Esophagus muscularis mucosa (tissue), 4 donors: ENCODE measurements at regions not wholly inside any gene's neighbourhood (a gene's known extent, or its start where the extent isn't known, plus 50 kb on each side); places are given as distances from the start of the nearest gene placed in this dataset.

Experiments used
- DNase-seq: peaks from one replicate; pipeline ENCODE4 v3.0.0-alpha.2; 2017; ENCODE audit errors: extremely low spot score
- H3K27ac ChIP-seq, 4 donors: fragments of 200-600 bp; sonication (generic); replicated peaks in 1 of 4; 1 replicate in 3 of 4; 2 replicates in 1 of 4; pipeline ENCODE4 v1.5.1; 2016 to 2019; ENCODE audit warnings: mild to moderate bottlenecking in 1 of 4
- H3K27me3 ChIP-seq, 4 donors: fragments of 200-600 bp; sonication (generic); one replicate each; pipeline versions ENCODE4 v1.5.1 to v1.6.0; 2016 to 2019
- H3K36me3 ChIP-seq, 4 donors: fragments of 200-600 bp; sonication (generic); one replicate each; pipeline ENCODE4 v1.5.1; 2016 to 2019
- H3K4me1 ChIP-seq, 4 donors: fragments of 200-600 bp; sonication (generic); one replicate each; pipeline ENCODE4 v1.5.1; 2016 to 2019
- H3K4me3 ChIP-seq, 4 donors: fragments of 200-600 bp; sonication (generic); 1 replicate in 2 of 4; 2 replicates in 2 of 4; pipeline ENCODE4 v1.5.1; 2016 to 2019; ENCODE audit warnings: mild to moderate bottlenecking in 4 of 4, moderate library complexity in 1 of 4
- H3K9me3 ChIP-seq, 4 donors: fragments of 200-600 bp; sonication (generic); 1 replicate in 3 of 4; 2 replicates in 1 of 4; pipeline ENCODE4 v1.5.1; 2016 to 2019
- EP300 ChIP-seq: sonication (generic); formaldehyde crosslinking; IDR thresholded peaks from one replicate; pipeline ENCODE4 v1.6.1; 2017; ENCODE audit warnings: antibody characterized with exemption
- POLR2A ChIP-seq: fragments of 450-650 bp; IDR thresholded peaks from one replicate; pipeline ENCODE4 v1.6.1; 2017; ENCODE audit warnings: antibody characterized with exemption, moderate library complexity, mild to moderate bottlenecking, low read depth
- POLR2AphosphoS5 ChIP-seq, 2 donors: sonication (generic); formaldehyde crosslinking; IDR thresholded peaks; one replicate each; pipeline ENCODE4 v1.6.1; 2017; ENCODE audit warnings: antibody characterized with exemption in 2 of 2
- WGBS: methylation state at CpG from one replicate; pipeline ENCODE4 v1.1.5; 2018; 5-methylcytosine and 5-hydroxymethylcytosine counted together
- intact Hi-C: fragments of 100-400 bp; cut with DNase I; formaldehyde crosslinking; loops from one replicate; pipeline ENCODE4 v1.15.1; 2023
- TF ChIP-seq, protein P1 (sequence below), 3 experiments: fragments of 200-600 bp in 2 of 3; fragments of 450-650 bp in 1 of 3; sonication (generic) in 2 of 3; IDR thresholded peaks; one replicate each; pipeline ENCODE4 v1.5.1; 2017 to 2019; ENCODE audit warnings: antibody characterized with exemption in 3 of 3, mild to moderate bottlenecking in 2 of 3, moderate library complexity in 1 of 3

DNA sequence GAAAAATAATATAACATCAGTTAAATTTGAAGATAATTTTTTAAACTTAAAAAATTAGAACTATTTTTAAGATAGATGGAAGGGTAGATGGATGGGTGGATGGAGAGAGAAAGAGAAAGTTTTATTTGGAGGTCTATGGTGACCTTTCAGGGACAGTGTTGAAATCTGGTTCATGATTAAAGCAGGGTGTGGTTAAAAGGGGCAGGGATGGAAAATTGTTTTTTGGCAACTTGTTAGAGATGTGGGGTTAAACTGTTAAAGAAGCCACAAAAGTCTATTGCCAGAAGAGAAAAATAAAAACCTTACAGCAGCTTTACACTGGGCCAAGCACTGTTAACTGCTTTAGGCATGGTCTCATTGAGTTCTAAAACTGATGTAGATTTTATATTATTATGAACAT, 134.9 kb upstream of the GORAB start:
- no peak overlapping the region for H3K4me3 ChIP-seq
- peaks cover 0 to 3% (median 0%) of the 10 kb centered on the region in 4 donors for H3K9me3 ChIP-seq
- H3K4me1 ChIP-seq = no peaks in the 10 kb centered on the region
- no peaks in the 10 kb centered on the region for H3K36me3 ChIP-seq
- DNase-seq = no peak
- no peaks in the 10 kb centered on the region for H3K27me3 ChIP-seq
- no peak overlapping the region for H3K27ac ChIP-seq
- TF ChIP-seq POLR2AphosphoS5 (IDR thresholded peaks at IDR 0.05) = no peak
- TF ChIP-seq, protein P1, sequence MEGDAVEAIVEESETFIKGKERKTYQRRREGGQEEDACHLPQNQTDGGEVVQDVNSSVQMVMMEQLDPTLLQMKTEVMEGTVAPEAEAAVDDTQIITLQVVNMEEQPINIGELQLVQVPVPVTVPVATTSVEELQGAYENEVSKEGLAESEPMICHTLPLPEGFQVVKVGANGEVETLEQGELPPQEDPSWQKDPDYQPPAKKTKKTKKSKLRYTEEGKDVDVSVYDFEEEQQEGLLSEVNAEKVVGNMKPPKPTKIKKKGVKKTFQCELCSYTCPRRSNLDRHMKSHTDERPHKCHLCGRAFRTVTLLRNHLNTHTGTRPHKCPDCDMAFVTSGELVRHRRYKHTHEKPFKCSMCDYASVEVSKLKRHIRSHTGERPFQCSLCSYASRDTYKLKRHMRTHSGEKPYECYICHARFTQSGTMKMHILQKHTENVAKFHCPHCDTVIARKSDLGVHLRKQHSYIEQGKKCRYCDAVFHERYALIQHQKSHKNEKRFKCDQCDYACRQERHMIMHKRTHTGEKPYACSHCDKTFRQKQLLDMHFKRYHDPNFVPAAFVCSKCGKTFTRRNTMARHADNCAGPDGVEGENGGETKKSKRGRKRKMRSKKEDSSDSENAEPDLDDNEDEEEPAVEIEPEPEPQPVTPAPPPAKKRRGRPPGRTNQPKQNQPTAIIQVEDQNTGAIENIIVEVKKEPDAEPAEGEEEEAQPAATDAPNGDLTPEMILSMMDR (IDR thresholded peaks at IDR 0.05) = no peak
- no peak for TF ChIP-seq EP300
- TF ChIP-seq POLR2A = no peak
- intact Hi-C loops = no loop called here

DNA sequence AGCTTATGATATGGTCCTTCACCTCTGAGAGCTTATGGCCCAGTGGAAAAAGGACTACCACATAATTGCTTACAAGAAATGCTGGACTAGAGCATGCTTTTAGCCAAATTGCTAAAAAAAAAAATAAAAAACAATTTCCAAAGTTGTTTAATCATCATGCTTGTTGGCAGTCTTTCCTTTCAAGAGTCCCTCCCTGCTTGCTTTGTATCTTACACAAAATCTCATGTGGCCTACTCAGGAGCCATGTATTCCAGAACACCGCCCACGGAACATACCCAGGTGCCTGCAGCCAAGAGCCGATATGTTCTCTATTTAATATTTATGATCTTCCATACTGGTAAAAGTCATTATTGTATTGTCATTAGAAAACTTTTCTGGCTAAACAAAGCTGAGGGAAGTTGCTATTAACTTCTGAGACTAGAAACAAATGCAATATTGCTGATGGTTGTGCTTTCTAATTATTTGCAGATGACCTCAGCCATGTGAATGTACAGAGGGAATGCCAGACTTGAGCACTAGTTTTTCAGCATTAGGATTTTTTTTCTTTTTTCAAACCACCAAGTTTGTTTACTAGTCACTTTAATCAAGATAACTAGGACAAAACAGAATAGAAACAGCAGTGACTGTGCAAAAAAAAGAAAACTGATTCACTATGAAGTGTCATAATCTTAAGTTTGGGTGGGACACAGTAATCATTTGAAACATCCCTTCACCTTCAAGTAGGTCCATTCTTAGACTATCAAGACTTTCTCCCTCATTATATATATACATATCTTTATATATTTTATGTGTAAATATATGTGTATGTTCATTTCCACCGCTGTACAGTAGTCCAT, 129.3 kb upstream of the GORAB start:
- peak overlapping the region in 1 of 4 donors; percentile 4 for H3K27ac ChIP-seq
- intact Hi-C loops = loop anchor here (10.0 kb wide), 1 partner anchor 178 kb away; no protein-coding TSS in a partner anchor
- no peak overlapping the region for H3K4me3 ChIP-seq
- H3K9me3 ChIP-seq = no peaks in the 10 kb centered on the region
- DNase-seq = no peak
- 75% methylated on average over 4 of the region's 4 CpGs for WGBS
- no peaks in the 10 kb centered on the region for H3K36me3 ChIP-seq
- no peak for TF ChIP-seq POLR2A
- no peak for TF ChIP-seq POLR2AphosphoS5 (IDR thresholded peaks at IDR 0.05)
- TF ChIP-seq, protein P1 (IDR thresholded peaks at IDR 0.05) = no peak
- no peak for TF ChIP-seq EP300
- peaks cover 0 to 5% (median 0%) of the 10 kb centered on the region in 4 donors for H3K4me1 ChIP-seq
- H3K27me3 ChIP-seq = no peaks in the 10 kb centered on the region

DNA sequence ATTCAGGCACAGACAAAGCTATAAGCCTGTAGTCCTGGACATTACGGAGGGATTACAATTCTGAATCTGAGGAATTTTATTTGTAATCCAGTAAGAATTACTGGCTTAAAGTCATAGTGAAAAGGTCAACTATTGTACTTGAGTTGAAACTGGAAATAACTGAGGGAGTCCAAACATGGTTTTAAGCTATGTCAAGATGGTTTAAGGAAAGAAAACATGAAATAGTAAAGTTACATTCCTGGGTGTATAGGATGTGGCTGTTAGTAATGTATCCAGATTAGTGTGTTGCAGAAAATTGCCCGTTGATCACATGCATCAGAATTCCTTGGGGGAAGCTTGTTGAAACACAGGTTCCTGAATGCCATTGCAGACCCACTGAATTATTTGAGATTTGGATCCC, 124.8 kb upstream of the GORAB start:
- Histone ChIP-seq H3K27ac (no peak overlapping the region), H3K27me3 (no peaks in the 10 kb centered on the region), H3K4me3 (no peak overlapping the region), H3K4me1 (peaks cover 8 to 25% (median 14%) of the 10 kb centered on the region in 4 donors), H3K36me3 (no peaks in the 10 kb centered on the region), H3K9me3 (no peaks in the 10 kb centered on the region)
- 81% methylated on average over 2 of the region's 2 CpGs for WGBS
- intact Hi-C loops = loop anchor here (10.0 kb wide), 1 partner anchor 182 kb away; no protein-coding TSS in a partner anchor
- no peak for DNase-seq
- TF ChIP-seq POLR2A (no peak), POLR2AphosphoS5 (IDR thresholded peaks at IDR 0.05) (no peak), EP300 (no peak)
- TF ChIP-seq, protein P1 (IDR thresholded peaks at IDR 0.05) = no peak

DNA sequence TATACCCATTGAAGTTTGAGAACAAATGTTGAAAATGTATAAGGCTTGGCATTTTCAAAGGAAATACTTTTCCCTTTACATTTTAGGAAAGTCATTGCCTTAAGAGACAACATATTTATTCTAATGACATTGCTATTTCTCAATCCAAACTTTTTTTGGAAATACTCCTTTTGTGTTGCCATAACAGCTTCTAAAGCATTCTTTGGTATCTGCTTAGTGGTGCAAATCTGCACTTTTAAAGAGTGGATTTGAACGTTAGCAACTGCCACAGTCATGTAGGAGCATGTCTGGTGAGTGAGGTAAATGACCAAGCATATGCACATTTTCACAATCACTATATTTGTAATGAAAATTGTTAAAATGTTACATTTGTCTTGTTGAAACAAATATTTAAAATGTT, 124.4 kb upstream of the GORAB start:
- Histone ChIP-seq H3K9me3 (no peaks in the 10 kb centered on the region), H3K4me3 (no peak overlapping the region), H3K27me3 (no peaks in the 10 kb centered on the region), H3K36me3 (no peaks in the 10 kb centered on the region), H3K4me1 (peaks cover 8 to 25% (median 14%) of the 10 kb centered on the region in 4 donors), H3K27ac (no peak overlapping the region)
- intact Hi-C loops = loop anchor here (10.0 kb wide), 1 partner anchor 183 kb away; no protein-coding TSS in a partner anchor
- WGBS = 73% methylated on average over 1 of the region's 1 CpG
- TF ChIP-seq, protein P1 (IDR thresholded peaks at IDR 0.05) = no peak
- no peak for TF ChIP-seq POLR2AphosphoS5 (IDR thresholded peaks at IDR 0.05)
- no peak for TF ChIP-seq POLR2A
- no peak for TF ChIP-seq EP300
- DNase-seq = no peak
